Body of pancreas (tissue), 4 donors: ENCODE measurements at regions not wholly inside any gene's neighbourhood (a gene's known extent, or its start where the extent isn't known, plus 50 kb on each side); places are given as distances from the start of the nearest gene placed in this dataset.

Experiments used
- POLR2A ChIP-seq, 3 donors: fragments of 450-650 bp; IDR thresholded peaks; one replicate each; pipeline ENCODE4 v1.6.1; 2016; ENCODE audit warnings: antibody characterized with exemption in 3 of 3, mild to moderate bottlenecking in 2 of 3
- TF ChIP-seq, protein P1 (sequence below), 7 experiments: fragments of 450-650 bp in 4 of 7; fragments of 200-600 bp in 3 of 7; sonication (generic) in 3 of 7; IDR thresholded peaks; one replicate each; pipeline ENCODE4 v1.5.1; 2016 to 2019; ENCODE audit warnings: antibody characterized with exemption in 7 of 7

DNA sequence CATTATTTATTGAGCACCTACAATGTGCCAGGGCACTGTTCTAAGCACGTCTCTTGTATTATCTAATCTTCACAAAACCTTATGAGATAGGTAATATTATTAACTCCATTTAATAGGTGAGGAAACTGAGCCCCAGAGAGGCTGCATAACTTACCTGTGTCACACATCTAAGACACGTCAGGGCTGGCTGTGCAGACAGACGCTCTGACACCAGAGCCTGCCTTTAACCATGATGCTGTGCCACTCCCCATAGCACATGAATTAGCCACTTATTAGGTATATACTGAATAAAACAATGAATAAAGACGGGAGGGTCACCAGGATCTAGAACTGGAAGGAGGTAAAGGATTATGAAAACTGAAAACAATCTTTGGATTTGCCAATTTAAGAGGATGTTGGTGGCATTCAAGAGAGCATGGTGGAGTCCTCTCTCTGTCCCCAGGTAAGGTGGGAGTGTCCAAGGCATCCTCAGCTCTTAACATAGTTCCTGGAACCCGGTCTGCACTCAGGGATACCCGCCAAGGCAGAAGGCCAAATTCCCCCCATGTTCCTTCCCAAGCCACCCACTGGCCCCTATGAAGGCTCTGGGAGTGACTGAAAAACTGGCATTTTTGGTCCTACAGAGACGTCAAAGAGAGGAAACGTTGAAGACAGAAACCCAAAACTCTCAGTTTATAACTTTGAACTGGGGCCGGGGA is 479.7 kb downstream of the FOXO1 start:
- no peak for TF ChIP-seq POLR2A (IDR thresholded peaks at IDR 0.05)
- TF ChIP-seq, protein P1, sequence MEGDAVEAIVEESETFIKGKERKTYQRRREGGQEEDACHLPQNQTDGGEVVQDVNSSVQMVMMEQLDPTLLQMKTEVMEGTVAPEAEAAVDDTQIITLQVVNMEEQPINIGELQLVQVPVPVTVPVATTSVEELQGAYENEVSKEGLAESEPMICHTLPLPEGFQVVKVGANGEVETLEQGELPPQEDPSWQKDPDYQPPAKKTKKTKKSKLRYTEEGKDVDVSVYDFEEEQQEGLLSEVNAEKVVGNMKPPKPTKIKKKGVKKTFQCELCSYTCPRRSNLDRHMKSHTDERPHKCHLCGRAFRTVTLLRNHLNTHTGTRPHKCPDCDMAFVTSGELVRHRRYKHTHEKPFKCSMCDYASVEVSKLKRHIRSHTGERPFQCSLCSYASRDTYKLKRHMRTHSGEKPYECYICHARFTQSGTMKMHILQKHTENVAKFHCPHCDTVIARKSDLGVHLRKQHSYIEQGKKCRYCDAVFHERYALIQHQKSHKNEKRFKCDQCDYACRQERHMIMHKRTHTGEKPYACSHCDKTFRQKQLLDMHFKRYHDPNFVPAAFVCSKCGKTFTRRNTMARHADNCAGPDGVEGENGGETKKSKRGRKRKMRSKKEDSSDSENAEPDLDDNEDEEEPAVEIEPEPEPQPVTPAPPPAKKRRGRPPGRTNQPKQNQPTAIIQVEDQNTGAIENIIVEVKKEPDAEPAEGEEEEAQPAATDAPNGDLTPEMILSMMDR (IDR thresholded peaks at IDR 0.05), result no peak
